ENCODE measurements at regions not wholly inside any gene's neighbourhood (a gene's known extent, or its start where the extent isn't known, plus 50 kb on each side); places are given as distances from the start of the nearest gene placed in this dataset.
"Not testable (repeated sequence)": the region's sequence is repeated elsewhere in the genome, so short reads cannot be mapped to it uniquely, and the experiment has no call there.

- H3K4me3 ChIP-seq (ENCODE audit: control insufficient read depth, low read depth, low read length), result no peak overlapping the region
- TF ChIP-seq, protein P1, sequence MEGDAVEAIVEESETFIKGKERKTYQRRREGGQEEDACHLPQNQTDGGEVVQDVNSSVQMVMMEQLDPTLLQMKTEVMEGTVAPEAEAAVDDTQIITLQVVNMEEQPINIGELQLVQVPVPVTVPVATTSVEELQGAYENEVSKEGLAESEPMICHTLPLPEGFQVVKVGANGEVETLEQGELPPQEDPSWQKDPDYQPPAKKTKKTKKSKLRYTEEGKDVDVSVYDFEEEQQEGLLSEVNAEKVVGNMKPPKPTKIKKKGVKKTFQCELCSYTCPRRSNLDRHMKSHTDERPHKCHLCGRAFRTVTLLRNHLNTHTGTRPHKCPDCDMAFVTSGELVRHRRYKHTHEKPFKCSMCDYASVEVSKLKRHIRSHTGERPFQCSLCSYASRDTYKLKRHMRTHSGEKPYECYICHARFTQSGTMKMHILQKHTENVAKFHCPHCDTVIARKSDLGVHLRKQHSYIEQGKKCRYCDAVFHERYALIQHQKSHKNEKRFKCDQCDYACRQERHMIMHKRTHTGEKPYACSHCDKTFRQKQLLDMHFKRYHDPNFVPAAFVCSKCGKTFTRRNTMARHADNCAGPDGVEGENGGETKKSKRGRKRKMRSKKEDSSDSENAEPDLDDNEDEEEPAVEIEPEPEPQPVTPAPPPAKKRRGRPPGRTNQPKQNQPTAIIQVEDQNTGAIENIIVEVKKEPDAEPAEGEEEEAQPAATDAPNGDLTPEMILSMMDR (IDR thresholded peaks at IDR 0.05; ENCODE audit: control insufficient read depth, insufficient read depth, low read depth, low read length, missing control alignments), result no peak
- DNase-seq (ENCODE audit: low read depth), result no peak
Measured at GRCh38 chrX:94662689-94663088, 988.7 kb downstream of the FAM133A start.

DNA sequence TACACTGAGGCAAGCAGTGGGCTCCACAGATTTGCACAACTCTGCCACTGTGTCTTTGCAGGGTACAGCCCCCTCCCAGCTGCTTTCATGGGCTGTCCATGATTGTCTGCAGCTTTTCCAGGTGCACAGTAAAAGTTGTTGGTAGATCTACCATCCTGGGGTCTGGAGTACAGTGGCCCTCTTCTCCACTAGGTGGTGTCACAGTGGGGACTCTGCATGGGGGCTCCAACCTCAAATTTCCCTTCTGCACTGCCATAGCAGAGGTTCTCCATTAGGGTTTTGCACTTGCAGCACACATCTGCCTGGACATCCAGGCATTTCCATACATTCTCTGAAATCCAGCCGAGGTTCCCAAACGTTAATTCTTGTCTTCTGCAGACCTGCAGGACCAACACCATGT is 1002.3 kb downstream of the FAM133A start:
- no peak overlapping the region for H3K4me3 ChIP-seq (ENCODE audit: control insufficient read depth, low read depth, low read length)
- DNase-seq (ENCODE audit: low read depth), result no peak
- TF ChIP-seq, protein P1 (IDR thresholded peaks at IDR 0.05; ENCODE audit: control insufficient read depth, insufficient read depth, low read depth, low read length, missing control alignments), result no peak

DNA sequence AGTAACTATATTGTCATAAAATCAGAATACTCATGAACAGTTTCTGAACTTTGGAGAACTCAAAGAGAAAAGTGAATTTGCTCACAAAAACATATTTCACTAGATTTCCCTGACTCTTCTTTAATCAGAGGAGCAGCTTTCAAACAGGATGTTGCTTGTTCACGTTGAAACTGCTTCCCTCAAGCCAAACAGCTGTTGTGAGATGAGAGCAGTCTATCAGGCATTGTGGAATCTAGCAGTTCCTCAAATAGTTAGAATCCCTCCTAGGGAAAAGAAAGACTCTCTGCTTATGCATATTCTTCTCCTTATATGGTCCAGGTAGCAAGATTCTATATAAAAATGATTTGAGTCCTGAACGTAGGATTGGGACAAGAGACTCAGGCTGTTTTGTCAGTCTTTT is 1012.1 kb downstream of the FAM133A start:
- TF ChIP-seq, protein P1 (IDR thresholded peaks at IDR 0.05; ENCODE audit: control insufficient read depth, insufficient read depth, low read depth, low read length, missing control alignments), result no peak
- H3K4me3 ChIP-seq (ENCODE audit: control insufficient read depth, low read depth, low read length), result no peak overlapping the region
- DNase-seq (ENCODE audit: low read depth), result no peak

DNA sequence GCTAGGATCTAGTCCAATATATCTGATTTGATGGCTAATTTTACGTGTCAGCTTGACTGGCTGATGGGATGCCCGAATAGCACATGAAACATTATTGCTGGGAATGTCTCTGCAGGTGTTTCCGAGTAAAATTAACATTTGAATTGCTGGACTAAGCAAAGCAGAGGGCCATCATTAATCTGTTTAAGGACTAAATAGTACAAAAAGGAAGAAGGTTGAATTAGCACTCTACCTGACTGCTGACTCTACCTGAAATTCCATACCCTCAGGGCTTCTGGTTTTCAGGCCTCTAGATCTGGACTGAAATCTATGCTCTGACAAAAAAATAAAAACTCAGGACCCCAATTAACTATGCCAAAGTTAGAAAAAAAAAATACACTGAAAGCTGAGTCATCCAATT is 1021.9 kb downstream of the FAM133A start:
- DNase-seq (ENCODE audit: low read depth), result no peak

GRCh38 chrX:94704348-94705256 is 1030.6 kb downstream of the FAM133A start:
- not testable (repeated sequence) for H3K4me3 ChIP-seq (ENCODE audit: control insufficient read depth, low read depth, low read length); DNase-seq (ENCODE audit: low read depth)

More for the DNA sequence above, 1021.9 kb downstream of the FAM133A start:
- H3K4me3 ChIP-seq (ENCODE audit: control insufficient read depth, low read depth, low read length), result no peak overlapping the region
- TF ChIP-seq, protein P1 (IDR thresholded peaks at IDR 0.05; ENCODE audit: control insufficient read depth, insufficient read depth, low read depth, low read length, missing control alignments), result no peak

DNA sequence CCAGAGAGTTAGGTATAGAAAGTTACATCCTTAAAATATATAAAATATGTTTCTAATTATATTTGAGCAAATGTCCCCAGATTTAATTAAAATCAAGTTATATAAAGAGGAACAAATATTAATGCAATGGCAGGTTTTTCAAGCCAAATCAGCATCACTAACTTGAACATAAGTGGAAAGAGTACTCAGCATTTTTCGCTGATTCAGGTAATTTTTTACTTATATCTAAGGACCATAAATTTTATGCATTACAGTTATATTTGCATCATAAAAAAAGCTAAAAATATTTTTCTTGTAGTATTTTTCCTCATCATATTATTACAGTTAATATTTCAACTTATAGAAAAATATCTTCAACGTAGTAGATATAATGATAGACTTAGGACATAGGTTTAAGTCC is 1047.4 kb downstream of the FAM133A start:
- H3K4me3 ChIP-seq (ENCODE audit: control insufficient read depth, low read depth, low read length), result no peak overlapping the region

DNA sequence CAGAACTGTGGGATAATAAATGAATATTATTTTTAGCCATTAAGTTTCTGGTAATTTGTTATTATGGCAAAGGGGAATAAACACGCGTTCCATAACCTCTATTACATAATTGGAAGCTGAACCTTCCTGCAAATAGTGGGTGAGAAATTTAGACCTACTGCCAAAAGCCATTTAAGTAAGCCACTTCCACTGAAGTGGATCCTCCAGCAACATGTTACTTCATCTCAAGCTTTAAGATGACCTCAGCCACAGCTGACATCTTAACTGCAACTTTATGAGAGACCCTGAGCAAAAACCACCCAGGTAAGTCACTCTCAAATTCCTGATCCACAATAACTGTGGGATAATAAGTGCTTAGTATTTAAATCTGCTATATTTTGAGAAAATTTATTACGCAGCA is 1048.6 kb downstream of the FAM133A start:
- DNase-seq (ENCODE audit: low read depth), result no peak
- H3K4me3 ChIP-seq (ENCODE audit: control insufficient read depth, low read depth, low read length), result no peak overlapping the region
- TF ChIP-seq, protein P1 (IDR thresholded peaks at IDR 0.05; ENCODE audit: control insufficient read depth, insufficient read depth, low read depth, low read length, missing control alignments), result no peak

More for the DNA sequence above, 1047.4 kb downstream of the FAM133A start:
- TF ChIP-seq, protein P1 (IDR thresholded peaks at IDR 0.05; ENCODE audit: control insufficient read depth, insufficient read depth, low read depth, low read length, missing control alignments), result no peak
- DNase-seq (ENCODE audit: low read depth), result no peak
